B cell (primary cell): ENCODE measurements at regions not wholly inside any gene's neighbourhood (a gene's known extent, or its start where the extent isn't known, plus 50 kb on each side); places are given as distances from the start of the nearest gene placed in this dataset.

Experiments
- ATAC-seq: fragments of 200-7000 bp; cut with Tn5 transposase; one replicate; pipeline ENCODE4 v1.10.0; 2021; ENCODE audit warnings: low read depth, mild to moderate bottlenecking, moderate number of reproducible peaks, moderate library complexity
- CTCF ChIA-PET: fragments of 350-600 bp; sonication (Branson Sonifier 250); formaldehyde crosslinking; loops from one replicate; lab custom pipeline; 2021; ENCODE audit warnings: antibody characterized with exemption, inconsistent platforms; lab: Charles Lee
- POLR2A ChIA-PET: fragments of 350-600 bp; sonication (Branson Sonifier 250); formaldehyde crosslinking; loops from one replicate; lab custom pipeline; 2021; ENCODE audit warnings: antibody characterized with exemption; lab: Charles Lee
- DNase-seq: peaks from one replicate; pipeline ENCODE4 v3.0.0; 2013
- H2AFZ ChIP-seq: 2 replicates; pipeline ENCODE4 v1.6.1; 2012; ENCODE audit warnings: mild to moderate bottlenecking, low read depth, low read length; ENCODE audit not compliant: insufficient read depth, poor library complexity, severe bottlenecking
- H3K27ac ChIP-seq, 2 donors: 1 replicate in 1 of 2; 2 replicates in 1 of 2; pipeline ENCODE4 v1.5.1; 2012 to 2013; ENCODE audit warnings: low read length in 2 of 2, mild to moderate bottlenecking in 2 of 2, moderate library complexity in 1 of 2
- H3K27me3 ChIP-seq, 4 experiments: fragments of 200-600 bp in 1 of 4; sonication (generic) in 1 of 4; replicated peaks in 1 of 4; 1 replicate in 2 of 4; 2 replicates in 2 of 4; pipeline versions ENCODE4 v1.6.1 to v1.7.0; 2013 to 2016; ENCODE audit warnings: low read length in 3 of 4, mild to moderate bottlenecking in 2 of 4, mixed read lengths in 1 of 4, moderate library complexity in 1 of 4; ENCODE audit not compliant: insufficient read depth in 4 of 4, control insufficient read depth in 3 of 4; ENCODE audit errors: control extremely low read depth in 1 of 4
- H3K36me3 ChIP-seq, 2 experiments: replicated peaks in 1 of 2; 1 replicate in 1 of 2; 2 replicates in 1 of 2; pipeline versions ENCODE4 v1.6.1 to v1.7.1; 2013; ENCODE audit warnings: low read length in 1 of 2; ENCODE audit not compliant: insufficient read depth in 2 of 2, control insufficient read depth in 1 of 2; ENCODE audit errors: control extremely low read depth in 1 of 2, extremely low read depth in 1 of 2
- H3K4me1 ChIP-seq, 2 donors: fragments of 200-600 bp in 1 of 2; sonication (generic) in 1 of 2; 1 replicate in 1 of 2; 2 replicates in 1 of 2; pipeline versions ENCODE4 v1.5.1 to v1.6.1; 2013 to 2017; ENCODE audit warnings: low read length in 2 of 2; ENCODE audit not compliant: control insufficient read depth in 2 of 2, insufficient read depth in 2 of 2
- H3K4me2 ChIP-seq: replicated peaks from 2 replicates; pipeline ENCODE3; 2012; ENCODE audit warnings: mild to moderate bottlenecking, low read depth, low read length; ENCODE audit not compliant: poor library complexity, severe bottlenecking
- H3K4me3 ChIP-seq, 5 experiments: fragments of 200-600 bp in 1 of 5; sonication (generic) in 1 of 5; 1 replicate in 3 of 5; 2 replicates in 2 of 5; pipeline versions ENCODE4 v1.5.1 to v1.7.0; 2011 to 2016; ENCODE audit warnings: low read length in 4 of 5, mild to moderate bottlenecking in 4 of 5, low read depth in 2 of 5, control low read depth in 1 of 5, moderate library complexity in 1 of 5; ENCODE audit not compliant: insufficient read depth in 1 of 5; ENCODE audit errors: control extremely low read depth in 1 of 5, extremely low read depth in 1 of 5
- H3K79me2 ChIP-seq: fragments of 200-600 bp; sonication (generic); one replicate; pipeline ENCODE4 v1.6.0; 2016; ENCODE audit warnings: low read length; ENCODE audit not compliant: control insufficient read depth, insufficient read depth
- H3K9ac ChIP-seq: fragments of 200-600 bp; sonication (generic); 2 replicates; pipeline ENCODE4 v1.6.1; 2017; ENCODE audit warnings: mild to moderate bottlenecking, low read length, moderate library complexity
- H3K9me3 ChIP-seq, 3 donors: one replicate each; pipeline versions ENCODE4 v1.6.1 to v1.7.1; 2013; ENCODE audit warnings: low read length in 2 of 3; ENCODE audit not compliant: control insufficient read depth in 2 of 3, insufficient read depth in 1 of 3; ENCODE audit errors: control extremely low read depth in 1 of 3
- H4K20me1 ChIP-seq: 2 replicates; pipeline ENCODE4 v1.6.0; 2012; ENCODE audit warnings: mild to moderate bottlenecking, low read length; ENCODE audit not compliant: insufficient read depth, control insufficient read depth, poor library complexity, severe bottlenecking
- H3K27ac Mint-ChIP-seq: one replicate; pipeline ENCODE4 v1.8.0; 2021; ENCODE audit warnings: mixed read lengths
- H3K27me3 Mint-ChIP-seq: one replicate; pipeline ENCODE4 v1.8.0; 2021; ENCODE audit warnings: mixed read lengths
- H3K4me1 Mint-ChIP-seq: one replicate; pipeline ENCODE4 v1.8.0; 2021; ENCODE audit warnings: mixed read lengths
- H3K4me3 Mint-ChIP-seq: one replicate; pipeline ENCODE4 v1.8.0; 2021; ENCODE audit warnings: mixed read lengths
- H3K9me3 Mint-ChIP-seq: one replicate; pipeline ENCODE4 v1.8.0; 2022; ENCODE audit warnings: mixed read lengths; ENCODE audit not compliant: insufficient read depth
- CTCF ChIP-seq: fragments of 200-600 bp; IDR thresholded peaks from one replicate; pipeline ENCODE4 v1.8.0; 2022; ENCODE audit warnings: antibody characterized with exemption, mild to moderate bottlenecking
- EZH2 ChIP-seq: IDR thresholded peaks from 2 replicates; pipeline ENCODE4 v1.6.1; 2012; ENCODE audit warnings: borderline replicate concordance, low read depth, mild to moderate bottlenecking, moderate library complexity, low read length; ENCODE audit not compliant: insufficient read depth, poor library complexity, severe bottlenecking
- WGBS: methylation state at CpG from one replicate; pipeline ENCODE4 v1.1.5; 2013; ENCODE audit warnings: missing lambda C conversion rate; ENCODE audit not compliant: insufficient coverage; 5-methylcytosine and 5-hydroxymethylcytosine counted together
- intact Hi-C: fragments of 100-400 bp; cut with micrococcal nuclease; formaldehyde crosslinking; loops from one replicate; pipeline ENCODE4 v1.10.0; 2022

GRCh38 chr14:101498526-101498860 is 62.8 kb upstream of the DIO3 start:
- Histone ChIP-seq H3K27ac (no peak overlapping the region), H3K9me3 (peaks cover 0 to 18% (median 0%) of the 10 kb centered on the region in 3 donors), H3K79me2 (no peaks in the 10 kb centered on the region), H3K4me1 (no peaks in the 10 kb centered on the region), H4K20me1 (no peaks in the 10 kb centered on the region), H2AFZ (no peak overlapping the region), H3K4me3 (no peak overlapping the region), H3K36me3 (no peaks in the 10 kb centered on the region), H3K27me3 (peaks cover 0 to 4% (median 0%) of the 10 kb centered on the region in 4 experiments), H3K9ac (no peak overlapping the region), H3K4me2 (no peak overlapping the region)
- Mint-ChIP-seq H3K27me3 (peaks cover 15% of the 10 kb centered on the region), H3K9me3 (peaks cover 2% of the 10 kb centered on the region), H3K27ac (no peak overlapping the region), H3K4me3 (no peak overlapping the region), H3K4me1 (no peaks in the 10 kb centered on the region)
- no peak for ATAC-seq
- no peak for DNase-seq
- WGBS = 82% methylated on average over 4 of the region's 6 CpGs
- ChIA-PET POLR2A (no interaction called here), CTCF (no interaction called here)
- TF ChIP-seq EZH2 (no peak), CTCF (no peak)
- intact Hi-C loops = no loop called here

GRCh38 chr14:101499080-101499479 is 62.2 kb upstream of the DIO3 start:
- POLR2A ChIA-PET = no interaction called here
- peaks cover 0 to 4% (median 0%) of the 10 kb centered on the region in 4 experiments for H3K27me3 ChIP-seq

More at GRCh38 chr14:101499080-101499479, 62.2 kb upstream of the DIO3 start:
- Histone ChIP-seq H3K4me1 (no peaks in the 10 kb centered on the region), H3K27ac (no peak overlapping the region), H3K4me3 (no peak overlapping the region), H3K9me3 (peaks cover 0 to 24% (median 0%) of the 10 kb centered on the region in 3 donors), H3K79me2 (no peaks in the 10 kb centered on the region), H3K9ac (no peak overlapping the region), H3K4me2 (no peak overlapping the region), H2AFZ (no peak overlapping the region), H3K36me3 (no peaks in the 10 kb centered on the region), H4K20me1 (no peaks in the 10 kb centered on the region)
- no peaks in the 10 kb centered on the region for H3K4me1 Mint-ChIP-seq
- no peaks in the 10 kb centered on the region for H3K9me3 Mint-ChIP-seq
- no peak for TF ChIP-seq EZH2
- no peak for TF ChIP-seq CTCF
- H3K27me3 Mint-ChIP-seq = peaks cover 12% of the 10 kb centered on the region
- H3K27ac Mint-ChIP-seq = no peak overlapping the region
- ATAC-seq (no peak), DNase-seq (no peak)
- intact Hi-C loops = no loop called here
- CTCF ChIA-PET = no interaction called here
- WGBS = 82% methylated on average over 8 of the region's 11 CpGs
- no peak overlapping the region for H3K4me3 Mint-ChIP-seq
